ENCODE measurements at regions not wholly inside any gene's neighbourhood (a gene's known extent, or its start where the extent isn't known, plus 50 kb on each side); places are given as distances from the start of the nearest gene placed in this dataset.

GRCh38 chr3:23100106-23100505 lies 103.0 kb upstream of the UBE2E2 start:
- Mint-ChIP-seq H3K9me3 (no peaks in the 10 kb centered on the region), H3K4me1 (ENCODE audit: low read depth) (no peaks in the 10 kb centered on the region)

GRCh38 chr3:23103764-23104163 lies 99.4 kb upstream of the UBE2E2 start:
- no peaks in the 10 kb centered on the region for H3K4me1 ChIP-seq (ENCODE audit: insufficient read depth, low read length)
- Mint-ChIP-seq H3K4me3 (no peak overlapping the region), H3K27me3 (no peaks in the 10 kb centered on the region), H3K27ac (no peak overlapping the region), H3K4me1 (ENCODE audit: low read depth) (no peaks in the 10 kb centered on the region), H3K9me3 (peaks cover 3% of the 10 kb centered on the region), H3K36me3 (ENCODE audit: low read depth) (no peaks in the 10 kb centered on the region)
- no peak for ATAC-seq (ENCODE audit: poor library complexity)
- H3K27me3 ChIP-seq (ENCODE audit: control insufficient read depth in 1 of 2, insufficient read depth in 2 of 2, low read length in 2 of 2): no peaks in the 10 kb centered on the region
- H3K27ac ChIP-seq (ENCODE audit: low read depth in 1 of 2, low read length in 2 of 2): no peak overlapping the region
- no peaks in the 10 kb centered on the region for H3K36me3 ChIP-seq (ENCODE audit: insufficient read depth, low read length)
- POLR2A ChIA-PET: no interaction called here
- no peak overlapping the region for H3K4me3 ChIP-seq (ENCODE audit: low read length)
- CTCF ChIA-PET: no interaction called here
- DNase-seq: no peak
- H3K9me3 ChIP-seq (ENCODE audit: control insufficient read depth in 1 of 2, insufficient read depth in 1 of 2, low read length in 2 of 2): peaks cover 0 to 4% of the 10 kb centered on the region in 2 experiments
- no peak for TF ChIP-seq CTCF (IDR thresholded peaks at IDR 0.05)
- intact Hi-C loops (cut with DNase I, micrococcal nuclease): no loop called here

More at GRCh38 chr3:23100106-23100505, 103.0 kb upstream of the UBE2E2 start:
- POLR2A ChIA-PET: no interaction called here
- Histone ChIP-seq H3K9me3 (ENCODE audit: control insufficient read depth in 1 of 2, insufficient read depth in 1 of 2, low read length in 2 of 2) (peaks cover 0 to 4% of the 10 kb centered on the region in 2 experiments), H3K4me3 (ENCODE audit: low read length) (no peak overlapping the region), H3K4me1 (ENCODE audit: insufficient read depth, low read length) (no peaks in the 10 kb centered on the region), H3K27ac (ENCODE audit: low read depth in 1 of 2, low read length in 2 of 2) (no peak overlapping the region), H3K27me3 (ENCODE audit: control insufficient read depth in 1 of 2, insufficient read depth in 2 of 2, low read length in 2 of 2) (no peaks in the 10 kb centered on the region), H3K36me3 (ENCODE audit: insufficient read depth, low read length) (no peaks in the 10 kb centered on the region)
- no peaks in the 10 kb centered on the region for H3K36me3 Mint-ChIP-seq (ENCODE audit: low read depth)
- no peak overlapping the region for H3K4me3 Mint-ChIP-seq
- ATAC-seq (ENCODE audit: poor library complexity): no peak
- CTCF ChIA-PET: no interaction called here
- no peak for DNase-seq
- no peaks in the 10 kb centered on the region for H3K27me3 Mint-ChIP-seq
- no peak overlapping the region for H3K27ac Mint-ChIP-seq
- intact Hi-C loops (cut with DNase I, micrococcal nuclease): no loop called here
- no peak for TF ChIP-seq CTCF (IDR thresholded peaks at IDR 0.05)

- intact Hi-C loops (cut with DNase I, micrococcal nuclease): no loop called here
- H3K9me3 Mint-ChIP-seq: peaks cover 3% of the 10 kb centered on the region
- no peak for ATAC-seq (ENCODE audit: poor library complexity)
Observed at GRCh38 chr3:23105048-23105447, 98.1 kb upstream of the UBE2E2 start.

More at GRCh38 chr3:23105048-23105447, 98.1 kb upstream of the UBE2E2 start:
- Histone ChIP-seq H3K27me3 (ENCODE audit: control insufficient read depth in 1 of 2, insufficient read depth in 2 of 2, low read length in 2 of 2) (no peaks in the 10 kb centered on the region), H3K9me3 (ENCODE audit: control insufficient read depth in 1 of 2, insufficient read depth in 1 of 2, low read length in 2 of 2) (peaks cover 0 to 4% of the 10 kb centered on the region in 2 experiments), H3K36me3 (ENCODE audit: insufficient read depth, low read length) (no peaks in the 10 kb centered on the region), H3K27ac (ENCODE audit: low read depth in 1 of 2, low read length in 2 of 2) (no peak overlapping the region), H3K4me3 (ENCODE audit: low read length) (no peak overlapping the region), H3K4me1 (ENCODE audit: insufficient read depth, low read length) (no peaks in the 10 kb centered on the region)
- Mint-ChIP-seq H3K4me3 (no peak overlapping the region), H3K36me3 (ENCODE audit: low read depth) (no peaks in the 10 kb centered on the region), H3K27ac (no peak overlapping the region), H3K27me3 (no peaks in the 10 kb centered on the region), H3K4me1 (ENCODE audit: low read depth) (no peaks in the 10 kb centered on the region)
- DNase-seq: no peak
- CTCF ChIA-PET: no interaction called here
- no peak for TF ChIP-seq CTCF (IDR thresholded peaks at IDR 0.05)
- POLR2A ChIA-PET: no interaction called here

All from CD4-positive, alpha-beta T cell (primary cell).